Astrocyte (in vitro differentiated cells and primary cell): ENCODE measurements at regions not wholly inside any gene's neighbourhood (a gene's known extent, or its start where the extent isn't known, plus 50 kb on each side); places are given as distances from the start of the nearest gene placed in this dataset.

ENCODE experiments used
- EZH2 ChIP-seq: IDR thresholded peaks from 2 replicates; pipeline ENCODE4 v1.6.1; 2012; ENCODE audit warnings: mild to moderate bottlenecking, low read length, inconsistent platforms; ENCODE audit not compliant: insufficient read depth
- TF ChIP-seq, protein P1 (sequence below): IDR thresholded peaks from 2 replicates; pipeline ENCODE4 v1.5.1; 2011; ENCODE audit warnings: low read depth, mild to moderate bottlenecking, inconsistent platforms, low read length, moderate library complexity; ENCODE audit not compliant: insufficient read depth

DNA sequence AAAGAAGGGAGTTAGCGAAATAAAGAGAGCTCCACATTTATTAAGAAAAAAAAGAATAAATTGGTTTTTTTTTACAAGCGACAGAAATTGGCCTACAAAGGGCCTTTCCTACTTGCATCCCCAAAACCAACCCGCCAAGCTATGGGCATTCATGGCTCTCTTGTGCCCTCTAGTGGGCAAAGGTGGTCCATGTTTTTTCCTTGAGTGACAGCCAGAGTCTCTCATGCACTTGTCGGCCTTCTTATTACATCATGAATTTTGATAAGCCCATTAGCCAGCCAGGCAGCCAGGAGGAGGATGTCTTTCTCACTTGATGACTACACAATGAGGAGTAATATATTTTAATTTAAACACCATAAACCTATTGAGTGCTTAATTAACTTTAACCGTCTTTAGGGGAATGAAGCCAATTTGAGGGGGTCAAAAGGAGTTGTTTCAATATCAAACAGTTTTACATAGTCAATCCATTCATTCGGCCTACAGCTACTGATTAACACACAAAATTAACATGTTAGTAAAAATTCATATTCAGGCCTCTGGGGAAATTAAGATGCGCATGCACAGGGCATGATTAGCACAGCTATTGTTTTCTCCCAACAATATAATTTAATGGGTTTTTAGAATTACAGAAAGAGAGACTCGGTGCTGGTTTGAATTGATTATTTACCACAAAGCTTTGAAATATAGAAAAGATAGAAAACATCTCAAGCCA, 85.5 kb downstream of the RCN1 start:
- TF ChIP-seq, protein P1, sequence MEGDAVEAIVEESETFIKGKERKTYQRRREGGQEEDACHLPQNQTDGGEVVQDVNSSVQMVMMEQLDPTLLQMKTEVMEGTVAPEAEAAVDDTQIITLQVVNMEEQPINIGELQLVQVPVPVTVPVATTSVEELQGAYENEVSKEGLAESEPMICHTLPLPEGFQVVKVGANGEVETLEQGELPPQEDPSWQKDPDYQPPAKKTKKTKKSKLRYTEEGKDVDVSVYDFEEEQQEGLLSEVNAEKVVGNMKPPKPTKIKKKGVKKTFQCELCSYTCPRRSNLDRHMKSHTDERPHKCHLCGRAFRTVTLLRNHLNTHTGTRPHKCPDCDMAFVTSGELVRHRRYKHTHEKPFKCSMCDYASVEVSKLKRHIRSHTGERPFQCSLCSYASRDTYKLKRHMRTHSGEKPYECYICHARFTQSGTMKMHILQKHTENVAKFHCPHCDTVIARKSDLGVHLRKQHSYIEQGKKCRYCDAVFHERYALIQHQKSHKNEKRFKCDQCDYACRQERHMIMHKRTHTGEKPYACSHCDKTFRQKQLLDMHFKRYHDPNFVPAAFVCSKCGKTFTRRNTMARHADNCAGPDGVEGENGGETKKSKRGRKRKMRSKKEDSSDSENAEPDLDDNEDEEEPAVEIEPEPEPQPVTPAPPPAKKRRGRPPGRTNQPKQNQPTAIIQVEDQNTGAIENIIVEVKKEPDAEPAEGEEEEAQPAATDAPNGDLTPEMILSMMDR: peak; percentile 92
- no peak for TF ChIP-seq EZH2
